GM19438 (cell line): ENCODE measurements at regions not wholly inside any gene's neighbourhood (a gene's known extent, or its start where the extent isn't known, plus 50 kb on each side); places are given as distances from the start of the nearest gene placed in this dataset.

Source experiments
- ATAC-seq: cut with Tn5 transposase; IDR thresholded peaks from one replicate; pipeline ENCODE4 v1.9.1; 2021; ENCODE audit warnings: low read depth; ENCODE audit not compliant: unreplicated experiment

GRCh38 chr20:61135266-61135665 lies 116.8 kb upstream of the CDH4 start:
- no peak for ATAC-seq

- ATAC-seq = no peak
Observed at GRCh38 chr20:61135968-61136367, 116.1 kb upstream of the CDH4 start.

GRCh38 chr20:61138566-61138965 lies 113.5 kb upstream of the CDH4 start:
- no peak for ATAC-seq

- ATAC-seq = no peak
Observed at GRCh38 chr20:61139031-61139430, 113.0 kb upstream of the CDH4 start.

- no peak for ATAC-seq
Observed at GRCh38 chr20:61140576-61140975, 111.5 kb upstream of the CDH4 start.

GRCh38 chr20:61146023-61146422 lies 106.0 kb upstream of the CDH4 start:
- ATAC-seq = no peak

GRCh38 chr20:61149636-61150035 lies 102.4 kb upstream of the CDH4 start:
- ATAC-seq = no peak

- ATAC-seq = no peak
Observed at GRCh38 chr20:61157301-61157700, 94.8 kb upstream of the CDH4 start.

GRCh38 chr20:61159957-61160686 lies 91.9 kb upstream of the CDH4 start:
- no peak for ATAC-seq

- no peak for ATAC-seq
Observed at GRCh38 chr20:61161726-61162390, 90.2 kb upstream of the CDH4 start.

GRCh38 chr20:61162451-61162850 lies 89.6 kb upstream of the CDH4 start:
- ATAC-seq = no peak

GRCh38 chr20:61163031-61163430 lies 89.0 kb upstream of the CDH4 start:
- no peak for ATAC-seq

- ATAC-seq = no peak
Observed at GRCh38 chr20:61166324-61166723, 85.7 kb upstream of the CDH4 start.

GRCh38 chr20:61168605-61169004 lies 83.5 kb upstream of the CDH4 start:
- ATAC-seq = no peak

- no peak for ATAC-seq
Observed at GRCh38 chr20:61169874-61170273, 82.2 kb upstream of the CDH4 start.

- no peak for ATAC-seq
Observed at GRCh38 chr20:61170496-61171320, 81.4 kb upstream of the CDH4 start.

- ATAC-seq = no peak
Observed at GRCh38 chr20:61173267-61173666, 78.8 kb upstream of the CDH4 start.

- ATAC-seq = no peak
Observed at GRCh38 chr20:61173961-61174725, 77.9 kb upstream of the CDH4 start.

GRCh38 chr20:61176874-61177273 lies 75.2 kb upstream of the CDH4 start:
- ATAC-seq = no peak

- no peak for ATAC-seq
Observed at GRCh38 chr20:61178551-61179071, 73.5 kb upstream of the CDH4 start.
